ENCODE measurements at regions not wholly inside any gene's neighbourhood (a gene's known extent, or its start where the extent isn't known, plus 50 kb on each side); places are given as distances from the start of the nearest gene placed in this dataset.
"Not testable (repeated sequence)": the region's sequence is repeated elsewhere in the genome, so short reads cannot be mapped to it uniquely, and the experiment has no call there.

DNA sequence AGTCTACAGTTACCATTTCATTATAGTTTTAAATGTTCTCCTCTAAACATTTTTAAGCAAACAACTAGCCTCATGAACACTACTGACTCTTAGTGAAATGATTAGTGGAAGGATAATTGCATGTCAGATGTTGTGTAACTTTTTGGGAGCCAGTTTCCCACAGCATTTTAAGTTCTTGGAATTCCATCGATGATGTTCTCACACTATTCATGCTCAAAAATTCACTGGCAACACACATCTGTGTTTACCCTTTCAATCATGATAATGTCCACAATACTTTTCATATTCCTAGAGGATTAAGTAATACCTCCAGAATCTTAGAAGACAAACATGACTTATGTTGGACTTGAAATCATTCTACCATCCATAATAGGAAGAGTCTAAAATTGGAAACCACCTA, 678.1 kb upstream of the ID4 start:
- no peak for DNase-seq

- DNase-seq, result no peak
These were observed 677.6 kb upstream of the ID4 start for GRCh38 chr6:19159561-19159960.

- no peak for DNase-seq
These were observed 677.0 kb upstream of the ID4 start for GRCh38 chr6:19160081-19160730.

GRCh38 chr6:19167251-19167650, 669.9 kb upstream of the ID4 start:
- no peak for DNase-seq

- DNase-seq, result no peak
These were observed 667.8 kb upstream of the ID4 start for GRCh38 chr6:19169366-19169765.

DNA sequence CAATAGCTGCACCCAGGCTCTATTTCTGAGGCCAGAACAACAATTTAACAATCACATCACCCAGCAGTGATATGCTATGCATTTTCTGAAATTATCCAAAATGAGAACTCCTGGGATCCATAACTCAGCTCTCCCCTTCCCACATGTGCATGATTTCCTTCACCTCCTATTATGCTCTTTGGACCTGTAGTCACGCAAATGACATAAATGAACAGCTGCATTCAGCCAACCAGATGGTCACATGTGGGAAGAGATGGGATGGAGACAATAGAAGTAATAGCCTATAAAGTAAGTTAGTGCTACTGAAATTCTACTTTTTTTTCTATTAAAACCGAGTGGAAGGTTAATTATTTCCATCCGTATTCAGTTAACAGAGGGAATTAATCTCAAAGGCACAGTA, 662.1 kb upstream of the ID4 start:
- no peak for DNase-seq

DNA sequence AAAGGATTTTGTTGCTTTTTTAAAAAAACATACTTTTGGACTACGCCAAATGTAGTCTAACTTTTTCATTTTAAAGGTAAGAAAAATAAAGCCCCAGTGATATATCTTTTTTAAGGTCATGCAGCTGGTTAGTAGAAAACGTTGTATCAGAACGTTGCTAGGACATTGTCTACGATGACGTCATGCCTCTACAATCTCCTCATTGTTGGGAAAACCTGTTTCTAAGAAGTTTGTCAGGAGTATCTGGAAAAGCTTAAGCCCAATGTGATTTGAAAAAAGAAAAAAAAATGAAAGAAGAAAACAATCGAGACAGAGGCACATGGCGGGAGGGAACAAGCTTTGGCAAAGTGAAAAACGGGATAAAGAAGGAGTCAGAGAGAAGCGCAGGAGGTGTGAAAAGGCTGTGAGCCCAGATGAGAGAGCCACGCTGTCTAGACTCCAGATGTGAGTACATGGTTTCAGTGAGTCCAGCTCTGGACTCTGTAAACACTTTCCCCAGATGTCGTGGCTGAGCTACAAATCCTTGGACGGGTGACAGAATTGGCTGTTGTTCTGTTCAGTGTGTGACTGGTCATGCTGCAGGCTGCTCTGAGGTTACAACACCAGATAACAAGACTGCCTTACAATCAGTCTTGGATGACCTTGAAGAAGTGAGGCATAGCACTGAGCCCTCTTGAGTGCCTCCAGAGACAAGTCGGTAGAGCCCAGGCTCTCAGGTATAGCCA, 656.7 kb upstream of the ID4 start:
- no peak for DNase-seq

DNA sequence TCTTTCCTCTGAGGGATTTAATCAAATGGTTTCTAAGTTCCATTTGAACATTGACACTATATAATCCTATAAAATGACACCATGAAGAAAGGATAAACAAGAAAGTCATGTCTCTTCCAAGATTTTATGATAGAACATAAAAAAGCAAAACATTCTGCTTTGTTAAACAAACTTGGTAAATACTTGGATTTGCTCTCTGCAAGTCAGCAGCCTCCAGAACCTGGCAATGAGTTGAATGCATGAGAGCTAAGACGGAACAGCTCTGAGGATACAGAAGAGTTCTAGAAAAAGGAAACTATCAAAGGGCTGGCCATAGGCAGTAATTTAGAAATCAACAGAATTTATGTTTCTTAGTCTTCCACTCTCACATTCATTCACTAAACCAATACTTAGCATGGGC, 656.0 kb upstream of the ID4 start:
- no peak for DNase-seq

DNA sequence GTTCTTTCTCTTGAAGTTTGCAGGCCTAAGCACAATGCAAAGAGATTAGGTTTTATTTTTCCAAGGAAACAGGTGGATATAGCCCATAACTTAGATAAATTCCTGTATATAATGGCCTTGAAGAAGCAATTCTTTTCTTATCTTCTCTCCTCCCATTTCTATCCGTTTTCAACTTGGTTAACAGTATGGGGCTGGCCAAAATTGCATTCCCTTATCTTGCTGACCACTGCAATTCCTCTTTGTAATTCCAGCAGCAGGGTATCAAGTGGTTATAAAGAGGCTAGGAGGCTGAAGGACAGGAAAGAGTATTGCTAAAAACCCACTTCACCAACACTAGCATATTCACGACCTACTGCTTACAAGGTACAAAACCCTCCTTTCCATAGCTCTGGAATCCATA, 643.5 kb upstream of the ID4 start:
- no peak for DNase-seq

- no peak for DNase-seq
These were observed 632.7 kb upstream of the ID4 start for GRCh38 chr6:19204445-19204844.

GRCh38 chr6:19205076-19205475, 632.1 kb upstream of the ID4 start:
- DNase-seq, result no peak

GRCh38 chr6:19209202-19209601, 628.0 kb upstream of the ID4 start:
- DNase-seq, result no peak

- DNase-seq, result peak in 2 of 3 donors; percentile 7 to 36
These were observed 626.1 kb upstream of the ID4 start for GRCh38 chr6:19210849-19211590.

- no peak for DNase-seq
These were observed 622.9 kb upstream of the ID4 start for GRCh38 chr6:19214231-19214630.

DNA sequence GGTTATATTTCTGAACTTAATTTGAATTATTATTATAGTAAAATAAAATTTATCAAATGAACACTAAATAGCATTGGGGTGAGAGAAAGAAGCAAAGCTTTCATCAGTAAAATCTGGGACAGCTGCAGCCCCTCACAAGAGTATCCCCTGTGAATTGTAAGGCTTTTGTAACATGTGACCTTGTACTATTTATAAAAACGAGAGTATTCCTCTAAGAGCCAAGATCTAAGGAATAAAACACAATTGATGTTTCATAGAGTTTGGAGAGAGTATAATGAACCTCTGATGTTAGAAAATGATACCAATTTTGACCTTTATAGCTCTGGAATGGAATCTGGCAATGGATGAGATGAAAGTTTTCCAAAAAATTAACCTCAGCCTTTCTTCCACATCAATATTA, 617.2 kb upstream of the ID4 start:
- no peak for DNase-seq

GRCh38 chr6:19231878-19232561, 605.1 kb upstream of the ID4 start:
- no peak for DNase-seq

GRCh38 chr6:19245656-19246055, 591.5 kb upstream of the ID4 start:
- no peak for DNase-seq

DNA sequence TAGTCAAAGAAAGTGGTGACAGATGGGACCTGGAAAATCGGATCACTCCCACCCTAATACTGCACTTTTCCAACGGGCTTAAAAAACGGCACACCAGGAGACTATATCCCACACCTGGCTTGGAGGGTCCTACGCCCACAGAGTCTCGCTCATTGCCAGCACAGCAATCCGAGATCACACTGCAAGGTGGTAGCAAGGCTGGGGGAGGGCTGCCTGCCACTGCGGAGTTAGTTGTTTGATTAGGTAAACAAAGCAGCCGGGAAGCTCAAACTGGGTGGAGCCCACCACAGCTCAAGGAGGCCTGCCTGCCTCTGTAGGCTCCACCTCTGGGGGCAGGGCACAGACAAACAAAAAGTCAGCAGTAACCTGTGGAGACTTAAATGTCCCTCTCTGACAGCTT, 590.0 kb upstream of the ID4 start:
- DNase-seq, result not testable (repeated sequence)

- not testable (repeated sequence) for DNase-seq
These were observed 581.0 kb upstream of the ID4 start for GRCh38 chr6:19256123-19256522.

- DNase-seq, result no peak
These were observed 575.5 kb upstream of the ID4 start for GRCh38 chr6:19261642-19262041.

DNA sequence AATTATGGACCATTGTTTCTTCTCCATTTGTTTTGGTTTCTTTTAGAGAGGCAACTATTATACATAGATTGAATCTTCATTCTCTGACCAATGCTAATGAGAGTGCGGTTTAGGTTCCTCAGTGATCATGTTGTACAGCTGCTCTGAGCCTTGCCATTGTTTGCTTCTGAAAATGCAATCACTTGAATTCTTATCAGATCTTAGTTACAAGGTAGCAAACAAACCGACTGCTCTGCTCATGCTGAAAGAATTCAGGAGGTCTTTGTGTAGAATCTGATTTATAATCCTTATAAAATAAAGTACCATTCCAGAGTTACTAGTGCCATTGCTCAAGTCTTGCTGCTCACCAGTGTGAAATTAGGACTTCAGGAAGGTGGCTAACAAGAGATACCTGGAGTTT, 569.1 kb upstream of the ID4 start:
- no peak for DNase-seq

DNA sequence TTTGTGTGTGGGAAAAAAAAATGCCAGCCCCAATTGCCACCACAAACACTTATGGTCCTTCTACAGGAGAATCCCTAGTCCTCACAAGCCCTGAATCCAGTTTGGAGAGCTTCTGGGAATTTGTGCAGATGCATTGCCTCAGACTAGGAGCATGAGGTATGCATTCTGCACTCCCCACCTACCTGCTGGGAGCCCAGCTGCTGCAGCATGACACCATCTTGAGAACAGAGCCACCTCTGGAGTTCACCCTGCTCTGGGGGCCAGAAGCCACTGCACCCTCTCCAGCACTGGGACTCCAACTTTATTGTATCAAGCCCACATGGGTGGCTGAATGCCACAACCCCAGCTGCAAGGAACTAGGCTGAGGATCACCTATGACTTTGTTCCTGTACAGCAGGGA, 568.5 kb upstream of the ID4 start:
- no peak for DNase-seq

DNA sequence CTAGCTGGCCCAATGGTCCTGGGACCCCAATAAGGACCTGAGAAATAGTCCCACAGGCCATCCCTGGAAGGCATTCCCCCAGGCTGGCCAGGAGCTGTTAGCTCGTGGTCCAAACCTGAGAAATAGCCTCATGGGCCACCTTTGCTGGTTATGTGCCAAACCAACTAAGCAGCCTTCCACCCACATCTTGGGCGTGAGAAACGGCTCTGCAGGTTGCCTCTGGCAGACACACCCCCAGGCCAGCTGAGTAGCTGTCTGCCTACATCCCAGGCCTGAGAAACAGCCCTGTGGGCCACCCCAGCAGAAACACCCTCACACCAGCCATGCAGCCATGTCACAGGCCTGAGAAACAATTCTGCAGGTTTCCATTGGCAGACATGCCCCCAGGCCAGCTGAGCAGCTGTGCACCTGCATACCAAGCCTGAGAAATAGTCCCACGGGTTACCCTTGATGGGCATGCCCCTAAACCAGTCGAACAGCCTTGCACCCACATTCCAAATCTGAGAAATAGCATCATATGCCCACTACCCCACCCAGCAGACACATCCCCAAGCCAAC, 567.8 kb upstream of the ID4 start:
- DNase-seq, result no peak
